NCI-H1105 treated with DMSO at 0.1 percent for 48 hours (cell line): ENCODE measurements at regions not wholly inside any gene's neighbourhood (a gene's known extent, or its start where the extent isn't known, plus 50 kb on each side); places are given as distances from the start of the nearest gene placed in this dataset.
"Not testable (repeated sequence)": the region's sequence is repeated elsewhere in the genome, so short reads cannot be mapped to it uniquely, and the experiment has no call there.

Experiments used
- DNase-seq: peaks from one replicate; lab custom pipeline; 2025; lab: John Stamatoyannopoulos, UW

GRCh38 chr7:63045575-63045974, 953.1 kb upstream of the ZNF722 start:
- no peak for DNase-seq

- DNase-seq = no peak
Measured at GRCh38 chr7:63046612-63047011, 952.0 kb upstream of the ZNF722 start.

- DNase-seq = no peak
Measured at GRCh38 chr7:63047061-63047460, 951.6 kb upstream of the ZNF722 start.

GRCh38 chr7:63047546-63047945, 951.1 kb upstream of the ZNF722 start:
- no peak for DNase-seq

GRCh38 chr7:63054191-63054661, 944.4 kb upstream of the ZNF722 start:
- no peak for DNase-seq

GRCh38 chr7:63057265-63057664, 941.4 kb upstream of the ZNF722 start:
- no peak for DNase-seq

GRCh38 chr7:63060701-63061100, 937.9 kb upstream of the ZNF722 start:
- not testable (repeated sequence) for DNase-seq

GRCh38 chr7:63065684-63066083, 933.0 kb upstream of the ZNF722 start:
- no peak for DNase-seq

- DNase-seq = not testable (repeated sequence)
Measured at GRCh38 chr7:63066235-63066634, 932.4 kb upstream of the ZNF722 start.

GRCh38 chr7:63067897-63068585, 930.6 kb upstream of the ZNF722 start:
- DNase-seq = peak; percentile 88

GRCh38 chr7:63070696-63071095, 928.0 kb upstream of the ZNF722 start:
- DNase-seq = no peak

GRCh38 chr7:63071396-63071795, 927.3 kb upstream of the ZNF722 start:
- DNase-seq = no peak

- no peak for DNase-seq
Measured at GRCh38 chr7:63071920-63072319, 926.7 kb upstream of the ZNF722 start.

GRCh38 chr7:63072806-63073205, 925.8 kb upstream of the ZNF722 start:
- no peak for DNase-seq

- DNase-seq = no peak
Measured at GRCh38 chr7:63073286-63073685, 925.4 kb upstream of the ZNF722 start.

- no peak for DNase-seq
Measured at GRCh38 chr7:63073736-63074135, 924.9 kb upstream of the ZNF722 start.

- no peak for DNase-seq
Measured at GRCh38 chr7:63077841-63078240, 920.8 kb upstream of the ZNF722 start.

GRCh38 chr7:63080406-63080805, 918.2 kb upstream of the ZNF722 start:
- DNase-seq = no peak

- DNase-seq = no peak
Measured at GRCh38 chr7:63080831-63081230, 917.8 kb upstream of the ZNF722 start.

GRCh38 chr7:63087575-63088190, 911.0 kb upstream of the ZNF722 start:
- DNase-seq = no peak

- no peak for DNase-seq
Measured at GRCh38 chr7:63092951-63093350, 905.7 kb upstream of the ZNF722 start.

- DNase-seq = no peak
Measured at GRCh38 chr7:63093481-63093880, 905.2 kb upstream of the ZNF722 start.

GRCh38 chr7:63096141-63096540, 902.5 kb upstream of the ZNF722 start:
- no peak for DNase-seq

GRCh38 chr7:63104666-63105065, 894.0 kb upstream of the ZNF722 start:
- DNase-seq = no peak
